GM23338 (cell line): ENCODE measurements at regions not wholly inside any gene's neighbourhood (a gene's known extent, or its start where the extent isn't known, plus 50 kb on each side); places are given as distances from the start of the nearest gene placed in this dataset.

Experiments used
- ATAC-seq: fragments of 200-7000 bp; cut with Tn5 transposase; 3 replicates; pipeline ENCODE4 v1.9.1; 2020
- DNase-seq: peaks from one replicate; pipeline ENCODE4 v3.0.0-alpha.2; 2015; ENCODE audit warnings: low spot score
- H2AFZ ChIP-seq: fragments of 200-600 bp; sonication (generic); 2 replicates; pipeline ENCODE4 v1.8.0; 2016; ENCODE audit warnings: antibody characterized with exemption, mild to moderate bottlenecking, moderate library complexity
- H3F3A ChIP-seq: fragments of 200-600 bp; sonication (generic); replicated peaks from 2 replicates; pipeline ENCODE4 v1.8.0; 2017; ENCODE audit warnings: antibody characterized with exemption, mixed run types, low read depth
- H3K27ac ChIP-seq: fragments of 200-600 bp; sonication (generic); 2 replicates; pipeline ENCODE4 v1.6.1; 2016; ENCODE audit warnings: low read depth
- H3K27me3 ChIP-seq: fragments of 200-600 bp; sonication (generic); 2 replicates; pipeline ENCODE4 v1.8.0; 2016; ENCODE audit warnings: mild to moderate bottlenecking, mixed run types, moderate library complexity; ENCODE audit not compliant: insufficient read depth
- H3K36me3 ChIP-seq: fragments of 200-600 bp; sonication (generic); 2 replicates; pipeline ENCODE4 v1.8.0; 2016; ENCODE audit warnings: mild to moderate bottlenecking; ENCODE audit not compliant: insufficient read depth
- H3K4me1 ChIP-seq: fragments of 200-600 bp; sonication (generic); 2 replicates; pipeline ENCODE4 v1.8.0; 2016; ENCODE audit warnings: mild to moderate bottlenecking, moderate library complexity; ENCODE audit not compliant: insufficient read depth
- H3K4me2 ChIP-seq: fragments of 200-600 bp; sonication (generic); 2 replicates; pipeline ENCODE4 v1.7.1; 2017; ENCODE audit warnings: mixed run types
- H3K4me3 ChIP-seq: fragments of 200-600 bp; sonication (generic); 2 replicates; pipeline ENCODE4 v1.6.1; 2016; ENCODE audit warnings: mixed run types
- H3K79me2 ChIP-seq: fragments of 200-600 bp; sonication (generic); replicated peaks from 2 replicates; pipeline ENCODE4 v1.8.0; 2017; ENCODE audit warnings: mild to moderate bottlenecking; ENCODE audit not compliant: insufficient read depth
- H3K9me2 ChIP-seq: fragments of 200-600 bp; sonication (generic); 2 replicates; pipeline ENCODE4 v1.8.0; 2017; ENCODE audit not compliant: insufficient read depth
- H4K20me1 ChIP-seq: fragments of 200-600 bp; sonication (generic); replicated peaks from 2 replicates; pipeline ENCODE4 v1.8.0; 2017; ENCODE audit warnings: mild to moderate bottlenecking; ENCODE audit not compliant: insufficient read depth
- H3K27ac Mint-ChIP-seq: 2 replicates; pipeline ENCODE4 v1.8.0; 2020; ENCODE audit warnings: inconsistent platforms, mild to moderate bottlenecking, moderate library complexity, mixed read lengths
- H3K27me3 Mint-ChIP-seq: 3 replicates; pipeline ENCODE4 v1.8.0; 2022; ENCODE audit warnings: low read depth, mild to moderate bottlenecking, moderate library complexity, mixed read lengths, inconsistent platforms; ENCODE audit not compliant: insufficient read depth, poor library complexity
- H3K36me3 Mint-ChIP-seq: 3 replicates; pipeline ENCODE4 v1.8.0; 2021; ENCODE audit warnings: low read depth, mild to moderate bottlenecking, inconsistent platforms, moderate library complexity, mixed read lengths
- H3K4me1 Mint-ChIP-seq: 3 replicates; pipeline ENCODE4 v1.8.0; 2020; ENCODE audit warnings: mild to moderate bottlenecking, inconsistent platforms, mixed read lengths
- H3K4me3 Mint-ChIP-seq: 3 replicates; pipeline ENCODE4 v1.8.0; 2021; ENCODE audit warnings: moderate library complexity, mild to moderate bottlenecking, inconsistent platforms, mixed read lengths
- H3K9me3 Mint-ChIP-seq: 3 replicates; pipeline ENCODE4 v1.8.0; 2020; ENCODE audit warnings: moderate library complexity, mild to moderate bottlenecking, inconsistent platforms, mixed read lengths
- CREB1 ChIP-seq: fragments of 250-450 bp; sonication (Bioruptor Pico); IDR thresholded peaks from 2 replicates; pipeline ENCODE4 v1.5.0; 2020; ENCODE audit warnings: low read depth, mild to moderate bottlenecking, moderate library complexity
- EZH2 ChIP-seq: fragments of 200-600 bp; sonication (generic); IDR thresholded peaks from one replicate; pipeline ENCODE4 v1.8.0; 2017; ENCODE audit warnings: antibody characterized with exemption, mild to moderate bottlenecking, low read depth; ENCODE audit not compliant: unreplicated experiment
- EZH2phosphoT487 ChIP-seq: fragments of 200-600 bp; sonication (generic); IDR thresholded peaks from one replicate; pipeline ENCODE4 v1.8.1; 2018; ENCODE audit warnings: antibody characterized with exemption; ENCODE audit not compliant: unreplicated experiment
- JUNB ChIP-seq: IDR thresholded peaks from one replicate; pipeline ENCODE4 v1.6.1; 2016; ENCODE audit warnings: antibody characterized with exemption; ENCODE audit not compliant: unreplicated experiment
- NANOG ChIP-seq: IDR thresholded peaks from 2 replicates; pipeline ENCODE4 v1.6.1; 2016; ENCODE audit warnings: antibody characterized with exemption, borderline replicate concordance
- POLR2AphosphoS5 ChIP-seq: IDR thresholded peaks from 2 replicates; pipeline ENCODE4 v1.6.1; 2016; ENCODE audit warnings: antibody characterized with exemption, low read depth
- STAT1 ChIP-seq: IDR thresholded peaks from one replicate; pipeline ENCODE4 v1.6.1; 2016; ENCODE audit warnings: antibody characterized with exemption; ENCODE audit not compliant: unreplicated experiment
- ZNF114 ChIP-seq: fragments of 250-450 bp; sonication (Bioruptor Pico); IDR thresholded peaks from 2 replicates; pipeline ENCODE4 v1.5.0; 2020; ENCODE audit warnings: mild to moderate bottlenecking, moderate library complexity
- ZNF331 ChIP-seq: fragments of 250-450 bp; sonication (Bioruptor Pico); IDR thresholded peaks from 2 replicates; pipeline ENCODE4 v1.5.0; 2020; ENCODE audit warnings: low read depth, mild to moderate bottlenecking, moderate library complexity
- TF ChIP-seq, protein P1 (sequence below): IDR thresholded peaks from 2 replicates; pipeline ENCODE4 v1.6.1; 2016; ENCODE audit warnings: antibody characterized with exemption
- TF ChIP-seq, protein P2 (sequence below): IDR thresholded peaks from one replicate; pipeline ENCODE4 v1.6.1; 2018; ENCODE audit warnings: antibody characterized with exemption; ENCODE audit not compliant: unreplicated experiment
- TF ChIP-seq, protein P3 (sequence below), 2 experiments: fragments of 200-600 bp in 1 of 2; sonication (generic) in 1 of 2; conservative IDR thresholded peaks; 2 replicates each; pipeline versions ENCODE4 v1.5.1 to v1.6.1; 2016 to 2017; ENCODE audit warnings: antibody characterized with exemption in 2 of 2, low read depth in 2 of 2, mild to moderate bottlenecking in 2 of 2, moderate library complexity in 1 of 2
- TF ChIP-seq, protein P4 (sequence below): fragments of 250-450 bp; sonication (Bioruptor Pico); IDR thresholded peaks from 2 replicates; pipeline ENCODE4 v1.5.0; 2020; ENCODE audit warnings: mild to moderate bottlenecking, moderate library complexity

DNA sequence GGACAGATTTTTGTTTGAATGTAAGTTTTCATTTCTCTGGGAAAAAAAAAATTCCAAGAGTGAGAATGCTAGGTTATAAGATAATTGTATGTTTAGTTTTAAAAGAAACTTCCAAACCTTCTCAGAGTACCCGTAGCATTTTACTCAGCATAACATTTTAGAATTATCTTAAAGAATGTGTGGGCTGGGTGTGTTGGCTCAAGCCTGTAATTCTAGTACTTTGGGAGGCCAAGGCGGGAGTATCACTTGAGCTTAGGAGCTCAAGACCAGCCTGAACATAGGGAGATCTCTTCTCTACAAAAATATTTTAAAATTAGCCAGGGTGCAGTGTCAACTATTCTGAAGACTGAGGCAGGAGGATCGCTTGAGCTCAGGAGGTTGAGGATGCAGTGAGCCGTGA is 57.4 kb upstream of the RMP24 start:
- H3K9me3 Mint-ChIP-seq = no peaks in the 10 kb centered on the region
- Histone ChIP-seq H4K20me1 (no peaks in the 10 kb centered on the region), H3K79me2 (no peaks in the 10 kb centered on the region), H3K4me1 (peaks cover 15% of the 10 kb centered on the region), H3K36me3 (peaks cover 9% of the 10 kb centered on the region), H3K4me3 (no peak overlapping the region), H3K9me2 (peaks cover 8% of the 10 kb centered on the region; the same call in 1 of the 2 replicates), H2AFZ (no peak overlapping the region), H3K4me2 (no peak overlapping the region), H3K27ac (peak overlapping the region; percentile 50; the same call in 1 of the 2 replicates), H3F3A (no peaks in the 10 kb centered on the region), H3K27me3 (no peaks in the 10 kb centered on the region)
- H3K27ac Mint-ChIP-seq = peak overlapping the region; percentile 69
- peaks cover 22% of the 10 kb centered on the region for H3K4me1 Mint-ChIP-seq
- DNase-seq (no peak), ATAC-seq (no peak)
- peaks cover 8% of the 10 kb centered on the region; the same call in 2 of the 3 replicates for H3K36me3 Mint-ChIP-seq
- H3K4me3 Mint-ChIP-seq = no peak overlapping the region
- TF ChIP-seq JUNB = no peak
- no peak for TF ChIP-seq EZH2
- TF ChIP-seq, protein P1, sequence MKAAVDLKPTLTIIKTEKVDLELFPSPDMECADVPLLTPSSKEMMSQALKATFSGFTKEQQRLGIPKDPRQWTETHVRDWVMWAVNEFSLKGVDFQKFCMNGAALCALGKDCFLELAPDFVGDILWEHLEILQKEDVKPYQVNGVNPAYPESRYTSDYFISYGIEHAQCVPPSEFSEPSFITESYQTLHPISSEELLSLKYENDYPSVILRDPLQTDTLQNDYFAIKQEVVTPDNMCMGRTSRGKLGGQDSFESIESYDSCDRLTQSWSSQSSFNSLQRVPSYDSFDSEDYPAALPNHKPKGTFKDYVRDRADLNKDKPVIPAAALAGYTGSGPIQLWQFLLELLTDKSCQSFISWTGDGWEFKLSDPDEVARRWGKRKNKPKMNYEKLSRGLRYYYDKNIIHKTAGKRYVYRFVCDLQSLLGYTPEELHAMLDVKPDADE = no peak
- TF ChIP-seq POLR2AphosphoS5 = no peak
- TF ChIP-seq EZH2phosphoT487 = no peak
- no peak for TF ChIP-seq ZNF331 (CRISPR knock-in tag)
- no peak for TF ChIP-seq CREB1 (CRISPR knock-in tag)
- TF ChIP-seq ZNF114 (CRISPR knock-in tag) = no peak
- TF ChIP-seq, protein P2, sequence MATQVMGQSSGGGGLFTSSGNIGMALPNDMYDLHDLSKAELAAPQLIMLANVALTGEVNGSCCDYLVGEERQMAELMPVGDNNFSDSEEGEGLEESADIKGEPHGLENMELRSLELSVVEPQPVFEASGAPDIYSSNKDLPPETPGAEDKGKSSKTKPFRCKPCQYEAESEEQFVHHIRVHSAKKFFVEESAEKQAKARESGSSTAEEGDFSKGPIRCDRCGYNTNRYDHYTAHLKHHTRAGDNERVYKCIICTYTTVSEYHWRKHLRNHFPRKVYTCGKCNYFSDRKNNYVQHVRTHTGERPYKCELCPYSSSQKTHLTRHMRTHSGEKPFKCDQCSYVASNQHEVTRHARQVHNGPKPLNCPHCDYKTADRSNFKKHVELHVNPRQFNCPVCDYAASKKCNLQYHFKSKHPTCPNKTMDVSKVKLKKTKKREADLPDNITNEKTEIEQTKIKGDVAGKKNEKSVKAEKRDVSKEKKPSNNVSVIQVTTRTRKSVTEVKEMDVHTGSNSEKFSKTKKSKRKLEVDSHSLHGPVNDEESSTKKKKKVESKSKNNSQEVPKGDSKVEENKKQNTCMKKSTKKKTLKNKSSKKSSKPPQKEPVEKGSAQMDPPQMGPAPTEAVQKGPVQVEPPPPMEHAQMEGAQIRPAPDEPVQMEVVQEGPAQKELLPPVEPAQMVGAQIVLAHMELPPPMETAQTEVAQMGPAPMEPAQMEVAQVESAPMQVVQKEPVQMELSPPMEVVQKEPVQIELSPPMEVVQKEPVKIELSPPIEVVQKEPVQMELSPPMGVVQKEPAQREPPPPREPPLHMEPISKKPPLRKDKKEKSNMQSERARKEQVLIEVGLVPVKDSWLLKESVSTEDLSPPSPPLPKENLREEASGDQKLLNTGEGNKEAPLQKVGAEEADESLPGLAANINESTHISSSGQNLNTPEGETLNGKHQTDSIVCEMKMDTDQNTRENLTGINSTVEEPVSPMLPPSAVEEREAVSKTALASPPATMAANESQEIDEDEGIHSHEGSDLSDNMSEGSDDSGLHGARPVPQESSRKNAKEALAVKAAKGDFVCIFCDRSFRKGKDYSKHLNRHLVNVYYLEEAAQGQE = no peak
- no peak for TF ChIP-seq NANOG
- TF ChIP-seq, protein P3, sequence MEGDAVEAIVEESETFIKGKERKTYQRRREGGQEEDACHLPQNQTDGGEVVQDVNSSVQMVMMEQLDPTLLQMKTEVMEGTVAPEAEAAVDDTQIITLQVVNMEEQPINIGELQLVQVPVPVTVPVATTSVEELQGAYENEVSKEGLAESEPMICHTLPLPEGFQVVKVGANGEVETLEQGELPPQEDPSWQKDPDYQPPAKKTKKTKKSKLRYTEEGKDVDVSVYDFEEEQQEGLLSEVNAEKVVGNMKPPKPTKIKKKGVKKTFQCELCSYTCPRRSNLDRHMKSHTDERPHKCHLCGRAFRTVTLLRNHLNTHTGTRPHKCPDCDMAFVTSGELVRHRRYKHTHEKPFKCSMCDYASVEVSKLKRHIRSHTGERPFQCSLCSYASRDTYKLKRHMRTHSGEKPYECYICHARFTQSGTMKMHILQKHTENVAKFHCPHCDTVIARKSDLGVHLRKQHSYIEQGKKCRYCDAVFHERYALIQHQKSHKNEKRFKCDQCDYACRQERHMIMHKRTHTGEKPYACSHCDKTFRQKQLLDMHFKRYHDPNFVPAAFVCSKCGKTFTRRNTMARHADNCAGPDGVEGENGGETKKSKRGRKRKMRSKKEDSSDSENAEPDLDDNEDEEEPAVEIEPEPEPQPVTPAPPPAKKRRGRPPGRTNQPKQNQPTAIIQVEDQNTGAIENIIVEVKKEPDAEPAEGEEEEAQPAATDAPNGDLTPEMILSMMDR (conservative IDR thresholded peaks at IDR 0.05; ENCODE audit: low read depth in 2 of 2) = no peak
- no peak for TF ChIP-seq STAT1
- TF ChIP-seq, protein P4, sequence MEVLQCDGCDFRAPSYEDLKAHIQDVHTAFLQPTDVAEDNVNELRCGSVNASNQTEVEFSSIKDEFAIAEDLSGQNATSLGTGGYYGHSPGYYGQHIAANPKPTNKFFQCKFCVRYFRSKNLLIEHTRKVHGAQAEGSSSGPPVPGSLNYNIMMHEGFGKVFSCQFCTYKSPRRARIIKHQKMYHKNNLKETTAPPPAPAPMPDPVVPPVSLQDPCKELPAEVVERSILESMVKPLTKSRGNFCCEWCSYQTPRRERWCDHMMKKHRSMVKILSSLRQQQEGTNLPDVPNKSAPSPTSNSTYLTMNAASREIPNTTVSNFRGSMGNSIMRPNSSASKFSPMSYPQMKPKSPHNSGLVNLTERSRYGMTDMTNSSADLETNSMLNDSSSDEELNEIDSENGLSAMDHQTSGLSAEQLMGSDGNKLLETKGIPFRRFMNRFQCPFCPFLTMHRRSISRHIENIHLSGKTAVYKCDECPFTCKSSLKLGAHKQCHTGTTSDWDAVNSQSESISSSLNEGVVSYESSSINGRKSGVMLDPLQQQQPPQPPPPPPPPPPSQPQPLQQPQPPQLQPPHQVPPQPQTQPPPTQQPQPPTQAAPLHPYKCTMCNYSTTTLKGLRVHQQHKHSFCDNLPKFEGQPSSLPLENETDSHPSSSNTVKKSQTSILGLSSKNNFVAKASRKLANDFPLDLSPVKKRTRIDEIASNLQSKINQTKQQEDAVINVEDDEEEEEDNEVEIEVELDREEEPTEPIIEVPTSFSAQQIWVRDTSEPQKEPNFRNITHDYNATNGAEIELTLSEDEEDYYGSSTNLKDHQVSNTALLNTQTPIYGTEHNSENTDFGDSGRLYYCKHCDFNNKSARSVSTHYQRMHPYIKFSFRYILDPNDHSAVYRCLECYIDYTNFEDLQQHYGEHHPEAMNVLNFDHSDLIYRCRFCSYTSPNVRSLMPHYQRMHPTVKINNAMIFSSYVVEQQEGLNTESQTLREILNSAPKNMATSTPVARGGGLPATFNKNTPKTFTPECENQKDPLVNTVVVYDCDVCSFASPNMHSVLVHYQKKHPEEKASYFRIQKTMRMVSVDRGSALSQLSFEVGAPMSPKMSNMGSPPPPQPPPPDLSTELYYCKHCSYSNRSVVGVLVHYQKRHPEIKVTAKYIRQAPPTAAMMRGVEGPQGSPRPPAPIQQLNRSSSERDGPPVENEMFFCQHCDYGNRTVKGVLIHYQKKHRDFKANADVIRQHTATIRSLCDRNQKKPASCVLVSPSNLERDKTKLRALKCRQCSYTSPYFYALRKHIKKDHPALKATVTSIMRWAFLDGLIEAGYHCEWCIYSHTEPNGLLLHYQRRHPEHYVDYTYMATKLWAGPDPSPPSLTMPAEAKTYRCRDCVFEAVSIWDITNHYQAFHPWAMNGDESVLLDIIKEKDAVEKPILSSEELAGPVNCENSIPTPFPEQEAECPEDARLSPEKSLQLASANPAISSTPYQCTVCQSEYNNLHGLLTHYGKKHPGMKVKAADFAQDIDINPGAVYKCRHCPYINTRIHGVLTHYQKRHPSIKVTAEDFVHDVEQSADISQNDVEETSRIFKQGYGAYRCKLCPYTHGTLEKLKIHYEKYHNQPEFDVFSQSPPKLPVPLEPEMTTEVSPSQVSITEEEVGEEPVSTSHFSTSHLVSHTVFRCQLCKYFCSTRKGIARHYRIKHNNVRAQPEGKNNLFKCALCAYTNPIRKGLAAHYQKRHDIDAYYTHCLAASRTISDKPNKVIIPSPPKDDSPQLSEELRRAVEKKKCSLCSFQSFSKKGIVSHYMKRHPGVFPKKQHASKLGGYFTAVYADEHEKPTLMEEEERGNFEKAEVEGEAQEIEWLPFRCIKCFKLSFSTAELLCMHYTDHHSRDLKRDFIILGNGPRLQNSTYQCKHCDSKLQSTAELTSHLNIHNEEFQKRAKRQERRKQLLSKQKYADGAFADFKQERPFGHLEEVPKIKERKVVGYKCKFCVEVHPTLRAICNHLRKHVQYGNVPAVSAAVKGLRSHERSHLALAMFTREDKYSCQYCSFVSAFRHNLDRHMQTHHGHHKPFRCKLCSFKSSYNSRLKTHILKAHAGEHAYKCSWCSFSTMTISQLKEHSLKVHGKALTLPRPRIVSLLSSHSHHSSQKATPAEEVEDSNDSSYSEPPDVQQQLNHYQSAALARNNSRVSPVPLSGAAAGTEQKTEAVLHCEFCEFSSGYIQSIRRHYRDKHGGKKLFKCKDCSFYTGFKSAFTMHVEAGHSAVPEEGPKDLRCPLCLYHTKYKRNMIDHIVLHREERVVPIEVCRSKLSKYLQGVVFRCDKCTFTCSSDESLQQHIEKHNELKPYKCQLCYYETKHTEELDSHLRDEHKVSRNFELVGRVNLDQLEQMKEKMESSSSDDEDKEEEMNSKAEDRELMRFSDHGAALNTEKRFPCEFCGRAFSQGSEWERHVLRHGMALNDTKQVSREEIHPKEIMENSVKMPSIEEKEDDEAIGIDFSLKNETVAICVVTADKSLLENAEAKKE (CRISPR knock-in tag) = no peak
- H3K27me3 Mint-ChIP-seq = peaks cover 2% of the 10 kb centered on the region
